Loucy (cell line): ENCODE measurements at regions not wholly inside any gene's neighbourhood (a gene's known extent, or its start where the extent isn't known, plus 50 kb on each side); places are given as distances from the start of the nearest gene placed in this dataset.

Experiments
- H2AFZ ChIP-seq: fragments of 200-600 bp; sonication (generic); 2 replicates; pipeline ENCODE4 v1.6.0; 2016; ENCODE audit warnings: antibody characterized with exemption, mild to moderate bottlenecking, low read length, moderate library complexity
- H3F3A ChIP-seq: fragments of 200-600 bp; 2 replicates; pipeline ENCODE4 v1.6.0; 2016; ENCODE audit warnings: antibody characterized with exemption, low read depth, mild to moderate bottlenecking
- H3K27me3 ChIP-seq: fragments of 200-600 bp; sonication (generic); 2 replicates; pipeline ENCODE4 v1.6.1; 2014; ENCODE audit warnings: low read length, mild to moderate bottlenecking; ENCODE audit not compliant: insufficient read depth, poor library complexity, severe bottlenecking
- H3K36me3 ChIP-seq: fragments of 200-600 bp; sonication (generic); 2 replicates; pipeline ENCODE4 v1.6.1; 2016; ENCODE audit warnings: low read length; ENCODE audit not compliant: insufficient read depth
- H3K4me1 ChIP-seq: fragments of 200-600 bp; sonication (generic); 2 replicates; pipeline ENCODE4 v1.5.1; 2014; ENCODE audit warnings: low read length, mild to moderate bottlenecking; ENCODE audit not compliant: insufficient read depth, poor library complexity, severe bottlenecking
- H3K4me2 ChIP-seq: fragments of 200-600 bp; sonication (generic); 2 replicates; pipeline ENCODE4 v1.6.0; 2014; ENCODE audit warnings: antibody characterized with exemption, low read length, low read depth, mild to moderate bottlenecking; ENCODE audit not compliant: poor library complexity, severe bottlenecking
- H3K4me3 ChIP-seq: fragments of 200-600 bp; sonication (generic); 2 replicates; pipeline ENCODE4 v1.5.1; 2014; ENCODE audit warnings: low read length, mild to moderate bottlenecking, mixed read lengths; ENCODE audit not compliant: poor library complexity, severe bottlenecking
- H3K79me2 ChIP-seq: fragments of 200-600 bp; sonication (generic); 2 replicates; pipeline ENCODE4 v1.6.1; 2014; ENCODE audit warnings: low read length; ENCODE audit not compliant: insufficient read depth
- H3K9ac ChIP-seq: fragments of 200-600 bp; sonication (generic); 2 replicates; pipeline ENCODE4 v1.6.0; 2014; ENCODE audit warnings: mild to moderate bottlenecking, low read depth, low read length, moderate library complexity; ENCODE audit not compliant: poor library complexity, severe bottlenecking
- H3K9me2 ChIP-seq: fragments of 200-600 bp; sonication (generic); replicated peaks from 2 replicates; pipeline ENCODE4 v1.6.1; 2016; ENCODE audit warnings: low read depth, low read length, mixed read lengths
- H3K9me3 ChIP-seq: fragments of 200-600 bp; sonication (generic); 2 replicates; pipeline ENCODE4 v1.6.1; 2014; ENCODE audit warnings: mild to moderate bottlenecking, antibody characterized with exemption, low read length, low read depth; ENCODE audit not compliant: insufficient read depth
- H4K20me1 ChIP-seq: fragments of 200-600 bp; sonication (generic); 2 replicates; pipeline ENCODE4 v1.6.0; 2014; ENCODE audit warnings: antibody characterized with exemption, low read length, mild to moderate bottlenecking; ENCODE audit not compliant: insufficient read depth, poor library complexity, severe bottlenecking
- CTCF ChIP-seq: fragments of 200-600 bp; sonication (generic); conservative IDR thresholded peaks from 2 replicates; pipeline ENCODE4 v1.5.1; 2014; ENCODE audit warnings: mild to moderate bottlenecking, antibody characterized with exemption, low read length
- EZH2phosphoT487 ChIP-seq: fragments of 200-600 bp; IDR thresholded peaks from 2 replicates; pipeline ENCODE4 v1.6.1; 2018; ENCODE audit warnings: antibody characterized with exemption, mild to moderate bottlenecking, moderate library complexity, borderline replicate concordance

DNA sequence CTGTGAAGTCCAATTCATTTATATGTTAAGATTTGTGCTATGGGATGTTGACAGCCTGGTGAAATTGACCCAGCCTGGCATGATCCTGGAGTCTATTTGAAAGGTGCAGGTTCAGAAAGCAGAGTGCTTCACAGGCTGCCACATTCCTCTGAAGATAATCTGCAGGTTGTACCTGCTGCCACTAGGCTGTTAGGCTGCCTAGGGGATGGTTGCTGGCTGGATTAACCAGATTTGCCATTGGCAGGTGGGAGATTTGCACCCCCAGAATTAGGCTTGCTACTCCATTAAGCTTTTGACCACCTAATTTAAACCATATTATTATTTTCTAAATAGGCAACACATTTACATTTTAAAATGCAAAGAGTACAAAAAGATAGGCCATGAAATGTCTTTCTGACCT is 85.8 kb upstream of the RASGRP1 start:
- no peaks in the 10 kb centered on the region for H4K20me1 ChIP-seq
- peak overlapping the region; percentile 74 for H3K9ac ChIP-seq
- peaks cover 17% of the 10 kb centered on the region for H3F3A ChIP-seq
- no peaks in the 10 kb centered on the region for H3K9me2 ChIP-seq
- H3K4me1 ChIP-seq = peaks cover 35% of the 10 kb centered on the region
- peak overlapping the region; percentile 82 for H3K4me2 ChIP-seq
- TF ChIP-seq EZH2phosphoT487 (no peak), CTCF (peak; percentile 35; the same call in 1 of the 2 replicates)
- H3K27me3 ChIP-seq = no peaks in the 10 kb centered on the region
- no peak overlapping the region for H3K4me3 ChIP-seq
- H3K9me3 ChIP-seq = no peaks in the 10 kb centered on the region
- no peak overlapping the region for H2AFZ ChIP-seq
- H3K36me3 ChIP-seq = no peaks in the 10 kb centered on the region
- H3K79me2 ChIP-seq = no peaks in the 10 kb centered on the region

- no peak overlapping the region for H2AFZ ChIP-seq
- no peaks in the 10 kb centered on the region for H3K27me3 ChIP-seq
- H3K9ac ChIP-seq = peak overlapping the region; percentile 74
- TF ChIP-seq CTCF (no peak), EZH2phosphoT487 (no peak)
- H4K20me1 ChIP-seq = no peaks in the 10 kb centered on the region
- peaks cover 17% of the 10 kb centered on the region for H3F3A ChIP-seq
- peak overlapping the region; percentile 59 for H3K4me3 ChIP-seq
- peaks cover 40% of the 10 kb centered on the region for H3K4me1 ChIP-seq
- peak overlapping the region; percentile 82 for H3K4me2 ChIP-seq
- H3K36me3 ChIP-seq = no peaks in the 10 kb centered on the region
- H3K9me3 ChIP-seq = no peaks in the 10 kb centered on the region
- no peaks in the 10 kb centered on the region for H3K79me2 ChIP-seq
- H3K9me2 ChIP-seq = no peaks in the 10 kb centered on the region
These were observed 86.3 kb upstream of the RASGRP1 start for GRCh38 chr15:38650936-38651327.

DNA sequence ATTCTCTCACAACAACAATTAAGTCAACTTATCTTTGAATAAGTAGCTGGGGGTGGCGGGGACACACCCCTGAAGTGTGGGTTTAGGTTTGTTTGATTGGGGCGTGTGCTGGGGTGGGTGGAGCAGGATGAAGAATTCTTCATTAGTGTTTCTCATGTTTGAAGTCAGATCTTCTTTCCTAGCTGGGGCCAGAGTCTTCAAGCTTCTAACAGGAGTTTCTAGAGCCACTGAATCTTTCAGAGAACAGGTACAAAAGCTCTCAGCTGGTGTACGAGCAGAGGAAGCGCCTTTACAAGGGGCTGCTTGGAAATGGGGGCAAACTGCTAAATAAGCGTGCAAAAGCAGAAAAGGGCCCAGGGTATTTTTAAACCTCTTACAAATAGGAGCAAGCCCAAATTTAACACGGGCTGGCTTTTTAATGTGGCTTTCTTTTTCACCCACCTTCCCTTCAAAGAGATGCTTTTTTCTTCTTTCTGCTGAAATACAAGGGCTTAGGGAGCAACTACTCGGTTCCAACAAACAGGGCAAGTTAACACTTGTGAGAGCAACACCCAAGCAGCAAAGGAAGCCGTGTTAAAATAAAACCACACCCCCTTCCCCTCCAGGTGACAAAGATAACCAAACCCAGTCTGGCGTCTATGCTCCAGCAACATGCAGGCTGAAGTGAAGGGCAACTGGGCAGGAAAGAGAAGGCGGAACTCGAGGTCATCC is 86.9 kb upstream of the RASGRP1 start:
- H3K4me1 ChIP-seq = peaks cover 45% of the 10 kb centered on the region
- no peaks in the 10 kb centered on the region for H3K9me2 ChIP-seq
- no peaks in the 10 kb centered on the region for H3K36me3 ChIP-seq
- H4K20me1 ChIP-seq = no peaks in the 10 kb centered on the region
- H3K9ac ChIP-seq = peak overlapping the region; percentile 74
- TF ChIP-seq CTCF (no peak), EZH2phosphoT487 (no peak)
- peak overlapping the region; percentile 82 for H3K4me2 ChIP-seq
- no peaks in the 10 kb centered on the region for H3K27me3 ChIP-seq
- H3K79me2 ChIP-seq = no peaks in the 10 kb centered on the region
- H2AFZ ChIP-seq = no peak overlapping the region
- no peaks in the 10 kb centered on the region for H3K9me3 ChIP-seq
- peak overlapping the region; percentile 59 for H3K4me3 ChIP-seq
- peaks cover 17% of the 10 kb centered on the region for H3F3A ChIP-seq
